Urothelium cell line (cell line): ENCODE measurements at regions not wholly inside any gene's neighbourhood (a gene's known extent, or its start where the extent isn't known, plus 50 kb on each side); places are given as distances from the start of the nearest gene placed in this dataset.
A peak's percentile ranks its signal among the peaks of the same experiment; 100 is the strongest.

Source experiments
- DNase-seq: peaks from one replicate; pipeline ENCODE4 v3.0.0; 2011; ENCODE audit warnings: low spot score, mixed read lengths
- FAIRE-seq: peaks from 2 replicates; lab custom pipeline; 2011; peaks lifted over from hg19 to GRCh38; lab: Jason Lieb, UNC

- peak; percentile 2 for DNase-seq
- FAIRE-seq, result peak; percentile 52
These were observed 358.3 kb upstream of the IRX1 start for GRCh38 chr5:3237276-3237868.

DNA sequence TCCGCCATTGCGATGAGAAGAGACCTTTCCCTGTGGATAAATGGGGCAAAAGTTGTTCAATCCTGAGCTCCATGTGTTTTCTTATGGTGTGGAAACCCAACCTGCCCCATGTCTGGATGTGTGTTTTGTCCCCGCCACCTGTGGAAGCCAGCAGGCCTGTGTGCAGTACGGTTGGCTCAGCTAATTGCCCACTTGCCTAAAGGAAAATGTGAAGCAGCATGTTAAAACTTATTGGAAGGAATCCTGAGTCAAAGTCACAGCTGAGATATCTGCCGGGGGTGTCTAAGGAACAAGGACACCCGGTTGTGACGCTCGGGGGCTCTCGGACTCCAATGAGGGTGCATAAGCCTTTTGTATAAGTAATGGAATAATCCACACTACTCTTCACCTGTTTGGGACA, 361.1 kb upstream of the IRX1 start:
- FAIRE-seq (no peak), DNase-seq (no peak)

GRCh38 chr5:3230941-3231340, 364.7 kb upstream of the IRX1 start:
- DNase-seq, result peak; percentile 2

DNA sequence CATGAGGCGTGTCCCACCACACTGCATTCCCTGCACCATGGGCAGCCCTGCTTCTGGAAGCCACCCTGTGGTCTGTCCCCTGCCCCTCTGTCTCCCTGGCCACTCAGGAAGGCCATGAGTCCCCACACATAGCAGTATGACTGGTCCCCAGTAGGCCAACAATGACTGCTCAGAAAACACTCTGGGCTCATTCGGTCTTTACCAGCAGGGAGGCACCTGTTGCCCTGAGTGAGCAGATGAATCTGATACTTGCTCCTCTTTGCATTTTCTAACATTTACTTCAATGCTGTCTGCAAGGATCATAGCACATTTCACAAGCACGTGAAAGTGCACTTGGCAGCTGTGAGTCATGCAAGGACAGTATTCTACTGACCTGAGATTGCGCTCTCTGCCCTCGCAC, 365.4 kb upstream of the IRX1 start:
- DNase-seq, result no peak
- FAIRE-seq, result no peak

More at GRCh38 chr5:3230941-3231340, 364.7 kb upstream of the IRX1 start:
- peak; percentile 32 for FAIRE-seq

DNA sequence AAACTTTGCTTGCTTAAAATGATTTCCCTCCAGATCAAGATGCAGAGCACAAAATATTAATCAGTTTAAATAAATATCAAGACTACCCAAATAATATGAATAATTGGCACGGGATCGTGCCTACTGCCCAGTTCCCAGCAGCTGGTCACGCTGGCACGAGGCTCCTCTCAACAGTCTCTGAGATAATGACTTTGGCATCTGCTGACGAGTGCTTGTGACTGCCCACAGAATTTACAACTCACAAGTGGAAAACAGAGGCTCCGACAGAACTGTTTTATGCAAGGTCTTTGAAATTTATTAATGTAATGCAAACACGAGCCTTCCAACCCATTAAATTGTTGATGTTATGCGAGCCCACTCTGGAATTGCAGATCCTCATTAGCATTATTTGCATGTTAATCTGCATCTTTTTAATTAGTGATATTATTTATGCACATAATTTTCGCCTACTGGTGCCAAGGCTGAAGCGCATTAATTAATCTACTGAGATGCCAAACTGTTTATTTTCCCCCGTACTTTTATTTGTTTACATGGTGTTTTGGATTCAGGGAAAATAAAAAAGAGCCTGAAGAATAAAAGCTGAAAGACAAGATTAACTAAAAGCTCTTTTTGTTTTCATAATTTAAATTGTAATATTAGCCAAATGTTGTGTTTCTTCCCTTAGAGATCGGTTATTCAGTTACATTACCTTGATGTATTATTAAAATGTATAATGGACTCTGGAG, 369.3 kb upstream of the IRX1 start:
- FAIRE-seq (no peak), DNase-seq (peak; percentile 38)

GRCh38 chr5:3225201-3225960, 370.3 kb upstream of the IRX1 start:
- FAIRE-seq (no peak), DNase-seq (no peak)

DNA sequence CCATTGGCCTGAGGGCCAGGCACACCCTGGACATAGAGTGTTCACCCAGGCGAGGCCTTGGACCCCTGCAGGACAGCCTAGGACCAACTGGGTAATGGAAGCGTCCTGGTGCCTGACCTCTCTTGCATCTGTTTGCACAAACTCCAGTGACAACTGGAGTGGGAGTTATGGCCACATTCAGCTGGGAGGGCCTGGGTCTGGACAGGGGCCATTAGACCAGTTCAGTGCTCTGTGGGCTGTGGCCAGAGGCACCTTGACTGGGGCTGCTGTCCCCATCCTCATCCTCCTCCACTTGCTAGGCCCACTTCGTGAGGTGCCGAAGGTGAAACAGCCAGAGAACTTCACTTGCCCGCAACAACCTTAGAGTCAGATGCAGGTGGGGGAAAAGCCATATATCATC, 372.7 kb upstream of the IRX1 start:
- DNase-seq (no peak), FAIRE-seq (no peak)

GRCh38 chr5:3221432-3221831, 374.2 kb upstream of the IRX1 start:
- FAIRE-seq (no peak), DNase-seq (no peak)

DNA sequence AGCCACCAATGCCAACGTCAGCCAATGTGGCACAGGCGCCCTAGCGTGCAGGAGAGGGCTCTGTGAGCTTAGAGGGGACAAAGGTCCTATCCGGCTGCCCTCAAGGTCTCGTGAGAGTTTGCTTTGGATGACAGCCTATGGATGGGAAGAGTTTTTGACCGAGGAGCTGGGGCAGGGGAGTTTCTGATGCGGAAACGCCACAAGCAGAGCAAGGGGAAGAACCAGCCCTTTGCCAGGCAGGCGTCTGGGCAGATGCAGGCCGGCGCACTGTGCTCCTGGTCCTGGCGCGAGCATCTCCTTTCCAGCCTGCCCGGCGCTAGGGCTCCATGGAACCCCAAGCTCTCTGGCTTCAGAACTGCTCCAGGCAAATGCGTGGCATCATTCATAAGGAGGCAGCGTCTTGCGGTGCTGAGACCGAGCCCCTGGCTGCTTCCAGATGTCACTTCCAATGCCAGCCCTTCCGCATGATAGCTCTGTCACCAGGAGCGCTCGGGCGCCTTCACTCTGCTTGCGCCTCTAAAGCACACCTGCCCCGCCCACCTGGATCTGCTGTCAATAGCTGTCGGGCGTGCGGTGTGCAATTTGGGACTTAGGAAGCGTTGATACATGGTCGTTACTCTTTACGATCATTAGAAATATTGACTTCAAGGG, 374.9 kb upstream of the IRX1 start:
- no peak for DNase-seq
- no peak for FAIRE-seq

- no peak for DNase-seq
- no peak for FAIRE-seq
These were observed 375.4 kb upstream of the IRX1 start for GRCh38 chr5:3220201-3220600.

DNA sequence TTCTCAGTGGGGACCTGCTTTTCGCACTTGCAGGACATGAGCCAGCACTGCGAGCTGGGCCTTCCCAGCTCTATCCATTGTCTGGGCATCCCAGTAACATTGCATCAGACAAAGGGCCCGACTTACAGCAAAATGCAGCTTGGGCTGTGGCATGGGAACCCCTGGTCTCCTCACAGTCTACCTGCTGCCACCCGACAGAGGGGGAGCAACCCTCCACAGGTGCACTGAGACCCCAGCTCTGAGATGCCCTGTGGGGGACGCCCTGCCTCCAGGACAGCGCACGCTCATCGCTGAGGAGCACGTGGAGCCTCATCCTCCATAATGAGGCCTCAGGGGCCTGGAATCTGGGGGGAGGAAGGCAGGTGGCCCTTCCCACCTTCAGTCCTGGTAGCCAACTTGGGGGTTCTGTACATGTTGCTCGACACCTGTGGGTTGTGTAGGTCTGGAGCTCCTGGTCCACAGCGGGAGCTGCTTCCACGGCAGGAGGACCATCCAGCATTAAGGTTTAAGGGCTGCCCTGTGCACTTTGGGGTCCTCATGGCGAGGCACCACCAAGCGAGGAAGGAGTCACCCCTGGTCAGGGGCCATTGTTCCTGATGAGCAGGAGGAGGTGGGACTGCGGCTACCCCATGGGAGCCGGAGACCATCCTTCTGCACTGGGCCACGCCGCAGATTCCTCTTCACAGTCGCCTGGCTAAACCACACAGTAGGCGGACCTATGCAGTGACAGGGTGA, 376.5 kb upstream of the IRX1 start:
- FAIRE-seq, result no peak
- DNase-seq, result no peak

- no peak for FAIRE-seq
These were observed 377.7 kb upstream of the IRX1 start for GRCh38 chr5:3217771-3218495.

GRCh38 chr5:3217114-3217513, 378.5 kb upstream of the IRX1 start:
- no peak for FAIRE-seq
- no peak for DNase-seq

More at GRCh38 chr5:3217771-3218495, 377.7 kb upstream of the IRX1 start:
- no peak for DNase-seq

DNA sequence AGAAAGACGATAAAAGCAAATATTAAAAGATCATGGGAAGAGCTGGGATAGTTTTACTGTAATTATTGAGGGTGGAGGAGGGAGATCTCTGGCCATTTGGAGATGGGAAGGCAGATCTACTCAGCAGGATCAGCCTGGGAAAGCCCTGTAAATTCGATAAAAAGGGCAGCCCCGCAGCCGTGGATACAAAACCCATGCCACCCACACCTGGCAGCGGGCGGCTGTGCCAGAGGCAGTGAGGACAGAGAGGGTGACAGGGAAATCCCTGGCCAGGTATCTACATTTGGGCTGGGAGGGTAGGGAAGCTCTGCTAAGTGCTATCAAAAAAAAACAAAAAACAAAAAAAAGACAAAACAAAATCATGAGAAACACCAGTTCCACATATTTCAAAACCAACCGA, 379.2 kb upstream of the IRX1 start:
- FAIRE-seq, result no peak
- DNase-seq, result no peak

DNA sequence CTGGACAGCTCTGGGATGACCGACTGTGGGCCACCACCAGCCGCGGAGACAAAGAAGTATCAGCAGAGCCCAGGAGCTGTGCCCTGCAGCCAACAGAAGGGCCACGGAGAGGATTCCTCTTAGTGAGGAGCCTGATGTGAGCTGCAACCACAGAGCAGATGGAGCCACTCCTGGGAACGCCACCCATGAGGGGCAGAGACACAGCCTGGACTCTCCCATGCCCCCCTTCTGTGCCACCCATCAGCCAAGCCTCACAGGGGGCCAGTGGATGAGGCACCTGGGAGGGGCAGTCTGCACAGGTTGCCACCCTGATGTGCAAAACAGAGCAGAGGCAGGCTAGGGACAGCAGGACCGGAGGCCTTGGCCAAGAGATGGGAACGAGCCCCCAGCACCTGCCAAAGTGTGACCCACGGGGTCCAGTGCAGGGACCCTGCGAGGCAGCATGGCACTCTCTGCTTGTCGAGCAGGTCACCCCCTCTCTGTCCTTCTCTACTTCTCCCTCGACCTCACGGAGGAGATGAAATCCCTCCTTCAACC, 380.7 kb upstream of the IRX1 start:
- FAIRE-seq (no peak), DNase-seq (no peak)

GRCh38 chr5:3214396-3214795, 381.2 kb upstream of the IRX1 start:
- FAIRE-seq (no peak), DNase-seq (no peak)

- FAIRE-seq (no peak), DNase-seq (no peak)
These were observed 382.8 kb upstream of the IRX1 start for GRCh38 chr5:3212869-3213268.

DNA sequence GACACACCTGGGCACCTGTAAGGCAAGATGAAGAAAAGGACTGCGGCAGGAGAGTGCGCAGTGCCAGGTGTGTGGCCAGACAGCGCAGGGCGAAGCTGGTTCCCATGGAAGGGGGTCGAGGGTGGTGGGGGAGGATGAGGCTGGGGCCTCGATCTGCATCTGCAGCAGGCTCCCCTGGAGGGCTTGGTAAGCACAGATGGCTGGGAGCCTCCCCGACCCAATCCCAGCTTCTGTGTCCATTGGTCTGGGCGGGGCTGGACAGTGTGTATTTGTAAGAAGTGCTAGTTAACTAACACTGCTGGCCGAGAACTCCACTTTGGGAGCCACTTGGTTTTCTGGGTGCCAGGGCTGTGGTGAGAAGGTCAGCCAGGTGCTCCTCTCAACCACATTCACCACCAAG, 385.1 kb upstream of the IRX1 start:
- no peak for DNase-seq
- no peak for FAIRE-seq

GRCh38 chr5:3209918-3210317, 385.7 kb upstream of the IRX1 start:
- no peak for FAIRE-seq
- DNase-seq, result no peak

- DNase-seq (no peak), FAIRE-seq (no peak)
These were observed 393.1 kb upstream of the IRX1 start for GRCh38 chr5:3202570-3202969.
